K562 (cell line): ENCODE measurements at regions not wholly inside any gene's neighbourhood (a gene's known extent, or its start where the extent isn't known, plus 50 kb on each side); places are given as distances from the start of the nearest gene placed in this dataset.

ENCODE experiments used
- ATAC-seq: fragments of 200-7000 bp; cut with Tn5 transposase; 3 replicates; pipeline ENCODE4 v1.9.1; 2020; ENCODE audit warnings: moderate library complexity
- BruUV-seq: library from RNA; stranded (reverse); fragments of 400-500 nt; replicated peaks from 2 replicates; lab custom pipeline; 2021; lab: Mats Ljungman, UMichigan
- CTCF ChIA-PET: fragments of 300-600 bp; formaldehyde crosslinking; extraction: SDS; loops from one replicate; lab custom pipeline; 2021; ENCODE audit warnings: low intra/inter-chr PET ratio; lab: Yijun Ruan, JAX
- POLR2A ChIA-PET: fragments of 300-600, 350-650 bp; sonication (Branson Sonifier 250); formaldehyde crosslinking; extraction: SDS; loops from one replicate; lab custom pipeline; 2021; ENCODE audit warnings: antibody characterized with exemption, inconsistent platforms; lab: Yijun Ruan, JAX
- DNase-seq, 4 experiments: peaks; one replicate each; pipeline versions ENCODE4 v3.0.0 to v3.0.0-alpha.2; 2011 to 2018; ENCODE audit warnings: low spot score in 3 of 4, mixed read lengths in 3 of 4; ENCODE audit errors: extremely low read depth in 1 of 4
- FAIRE-seq: peaks from 2 replicates; lab custom pipeline; 2011; peaks lifted over from hg19 to GRCh38; lab: Jason Lieb, UNC
- H2AFZ ChIP-seq: 2 replicates; pipeline ENCODE4 v1.6.0; 2011; ENCODE audit warnings: low read depth, low read length, control low read depth, inconsistent platforms
- H3K27ac ChIP-seq: fragments of 200-600 bp; 3 replicates; pipeline ENCODE4 v1.8.0; 2011; ENCODE audit warnings: low read depth, mild to moderate bottlenecking, control low read depth, inconsistent platforms, low read length, moderate library complexity, mixed read lengths; ENCODE audit errors: extremely low read depth
- H3K27me3 ChIP-seq, 2 experiments: fragments of 300-600 bp in 1 of 2; 2 replicates in 1 of 2; 3 replicates in 1 of 2; pipeline versions ENCODE4 v1.6.0 to v1.8.0; 2011; ENCODE audit warnings: inconsistent platforms in 2 of 2, low read length in 2 of 2, mild to moderate bottlenecking in 1 of 2, mixed read lengths in 1 of 2, moderate library complexity in 1 of 2; ENCODE audit not compliant: control insufficient read depth in 2 of 2, insufficient read depth in 2 of 2
- H3K36me3 ChIP-seq: fragments of 300-600 bp; 3 replicates; pipeline ENCODE4 v1.8.0; 2011; ENCODE audit warnings: mild to moderate bottlenecking, low read length, inconsistent platforms; ENCODE audit not compliant: control insufficient read depth, insufficient read depth
- H3K4me1 ChIP-seq, 2 experiments: fragments of 200-600 bp in 1 of 2; replicated peaks in 1 of 2; 2 replicates in 1 of 2; 3 replicates in 1 of 2; pipeline versions ENCODE4 v1.5.1 to v1.8.0; 2011; ENCODE audit warnings: inconsistent platforms in 2 of 2, low read length in 2 of 2, mild to moderate bottlenecking in 1 of 2, mixed read lengths in 1 of 2, moderate library complexity in 1 of 2; ENCODE audit not compliant: control insufficient read depth in 2 of 2, insufficient read depth in 2 of 2
- H3K4me2 ChIP-seq: 2 replicates; pipeline ENCODE4 v1.6.1; 2011; ENCODE audit warnings: low read length, control low read depth, inconsistent platforms, mixed read lengths; ENCODE audit not compliant: insufficient read depth
- H3K4me3 ChIP-seq: fragments of 200-600 bp; sonication (generic), shearing (Covaris generic); 2 replicates; pipeline ENCODE4 v1.5.1; 2016; ENCODE audit warnings: control low read depth, inconsistent platforms
- H3K79me2 ChIP-seq: fragments of 200-600 bp; 3 replicates; pipeline ENCODE4 v1.8.0; 2011; ENCODE audit warnings: low read length, inconsistent platforms; ENCODE audit not compliant: control insufficient read depth, insufficient read depth
- H3K9ac ChIP-seq, 2 experiments: 2 replicates each; pipeline versions ENCODE4 v1.6.0 to v1.6.1; 2011; ENCODE audit warnings: low read depth in 2 of 2, low read length in 2 of 2, control low read depth in 1 of 2, inconsistent platforms in 1 of 2, mild to moderate bottlenecking in 1 of 2, mixed read lengths in 1 of 2; ENCODE audit not compliant: insufficient read depth in 1 of 2
- H3K9me1 ChIP-seq: one replicate; pipeline ENCODE4 v1.6.0; 2011; ENCODE audit warnings: inconsistent platforms, mild to moderate bottlenecking, low read length, moderate library complexity; ENCODE audit not compliant: control insufficient read depth, insufficient read depth
- H3K9me3 ChIP-seq: replicated peaks from 2 replicates; pipeline ENCODE4 v1.5.1; 2011; ENCODE audit warnings: low read depth, low read length, inconsistent platforms; ENCODE audit not compliant: control insufficient read depth, insufficient read depth
- H4K20me1 ChIP-seq: replicated peaks from 2 replicates; pipeline ENCODE4 v1.6.1; 2011; ENCODE audit warnings: low read length, inconsistent platforms, mixed read lengths; ENCODE audit not compliant: control insufficient read depth, insufficient read depth
- ATF3 ChIP-seq, 2 experiments: fragments of 450-650 bp in 1 of 2; sonication (generic) in 1 of 2; formaldehyde crosslinking in 1 of 2; IDR thresholded peaks in 1 of 2; conservative IDR thresholded peaks in 1 of 2; 2 replicates each; pipeline versions ENCODE4 v1.6.1 to v1.8.1; 2016 to 2023; ENCODE audit warnings: mild to moderate bottlenecking in 2 of 2, moderate library complexity in 2 of 2, inconsistent platforms in 1 of 2, missing genetic modification reagents in 1 of 2
- E2F5 ChIP-seq: sonication (generic); formaldehyde crosslinking; IDR thresholded peaks from 2 replicates; pipeline ENCODE4 v1.8.0; 2022; ENCODE audit warnings: mild to moderate bottlenecking, missing genetic modification reagents
- ELF4 ChIP-seq: fragments of 450-650 bp; formaldehyde crosslinking; IDR thresholded peaks from 2 replicates; pipeline ENCODE4 v1.4.0; 2022; ENCODE audit warnings: missing genetic modification characterization
- FOXJ2 ChIP-seq: fragments of 200-800 bp; sonication (Bioruptor generic); IDR thresholded peaks from 2 replicates; pipeline ENCODE4 v1.6.1; 2016; ENCODE audit warnings: missing genetic modification characterization, missing compliant biosample characterization
- MAFG ChIP-seq: fragments of 450-650 bp; conservative IDR thresholded peaks from 2 replicates; pipeline ENCODE4 v1.6.1; 2016; ENCODE audit warnings: missing genetic modification characterization, missing compliant biosample characterization
- SRSF7 ChIP-seq: fragments of 200-400 bp; formaldehyde crosslinking; optimal IDR thresholded peaks from 2 replicates; pipeline ENCODE3; 2017; ENCODE audit warnings: mild to moderate bottlenecking, low read depth, low read length
- ZBTB17 ChIP-seq: fragments of 450-650 bp; formaldehyde crosslinking; IDR thresholded peaks from 2 replicates; pipeline ENCODE4 v1.4.0; 2020; ENCODE audit warnings: mild to moderate bottlenecking
- ZBTB49 ChIP-seq: sonication (generic); formaldehyde crosslinking; IDR thresholded peaks from 2 replicates; pipeline ENCODE4 v1.8.0; 2022; ENCODE audit warnings: missing genetic modification reagents, mild to moderate bottlenecking, borderline replicate concordance
- ZNF324 ChIP-seq: fragments of 250-450 bp; sonication (Bioruptor Pico); IDR thresholded peaks from 2 replicates; pipeline ENCODE4 v1.4.0; 2020; ENCODE audit warnings: mild to moderate bottlenecking
- ZSCAN32 ChIP-seq: fragments of 450-650 bp; formaldehyde crosslinking; IDR thresholded peaks from 2 replicates; pipeline ENCODE4 v1.4.0; 2020; ENCODE audit warnings: mild to moderate bottlenecking, moderate library complexity
- WGBS: fragments of 100-300 bp; shearing (Covaris generic); methylation state at CpG from one replicate; pipeline ENCODE4 v1.1.6; 2016; ENCODE audit warnings: low coverage, mixed read lengths; ENCODE audit not compliant: insufficient coverage; ENCODE audit errors: missing lambda C conversion rate; 5-methylcytosine and 5-hydroxymethylcytosine counted together
- in situ Hi-C: fragments of 300-500 bp; cut with MboI; formaldehyde crosslinking; loops from 4 replicates; pipeline ENCODE4 v1.15.0; 2018; ENCODE audit warnings: inconsistent platforms, mixed read lengths
- intact Hi-C: fragments of 100-400 bp; cut with micrococcal nuclease; formaldehyde crosslinking; loops from 2 replicates; pipeline ENCODE4 v1.14.2; 2022

GRCh38 chr12:58247633-58248032 lies 306.3 kb downstream of the ATP23 start (continued):
- TF ChIP-seq ELF4 (CRISPR knock-in tag), result no peak
- TF ChIP-seq ZSCAN32 (CRISPR knock-in tag), result no peak
- no peak for TF ChIP-seq FOXJ2 (tag)
- no peak for TF ChIP-seq ZNF324
- TF ChIP-seq, all 486 proteins: peak for 0

GRCh38 chr12:58248599-58248998 lies 307.2 kb downstream of the ATP23 start:
- Histone ChIP-seq H3K27ac (no peak overlapping the region), H3K27me3 (no peaks in the 10 kb centered on the region), H3K4me2 (no peak overlapping the region), H3K9me3 (no peaks in the 10 kb centered on the region), H3K9ac (no peak overlapping the region), H3K9me1 (no peaks in the 10 kb centered on the region), H4K20me1 (no peaks in the 10 kb centered on the region), H3K4me1 (no peaks in the 10 kb centered on the region), H3K4me3 (no peak overlapping the region), H2AFZ (no peak overlapping the region), H3K36me3 (no peaks in the 10 kb centered on the region), H3K79me2 (no peaks in the 10 kb centered on the region)
- 0% methylated on average over 3 of the region's 3 CpGs for WGBS
- ATAC-seq (no peak), DNase-seq (no peak), FAIRE-seq (no peak)
- ChIA-PET POLR2A (interaction anchor here (0.6 kb wide), 1 partner anchor 1141 kb away, joined by 3 read pairs; no protein-coding TSS in a partner anchor), CTCF (no interaction called here)
- intact Hi-C loops, result no loop called here
- TF ChIP-seq SRSF7 (no peak), ATF3 (IDR thresholded peaks at IDR 0.05) (no peak), ATF3 (CRISPR knock-in tag; conservative IDR thresholded peaks at IDR 0.05) (no peak), ZBTB49 (CRISPR knock-in tag) (no peak), MAFG (tag) (no peak), ZBTB17 (CRISPR knock-in tag) (no peak), E2F5 (CRISPR knock-in tag) (no peak)
- in situ Hi-C loops, result no loop called here
- no TSS peak for BruUV-seq
